Mammary epithelial cell (primary cell): ENCODE measurements at regions not wholly inside any gene's neighbourhood (a gene's known extent, or its start where the extent isn't known, plus 50 kb on each side); places are given as distances from the start of the nearest gene placed in this dataset.

ENCODE experiments used
- EZH2 ChIP-seq: IDR thresholded peaks from 2 replicates; pipeline ENCODE4 v1.6.1; 2012; ENCODE audit warnings: low read length, inconsistent platforms, borderline replicate concordance
- TF ChIP-seq, protein P1 (sequence below), 2 donors: IDR thresholded peaks in 1 of 2; conservative IDR thresholded peaks in 1 of 2; 2 replicates each; pipeline ENCODE4 v1.5.1; 2011 to 2012; ENCODE audit warnings: inconsistent platforms in 2 of 2, low read length in 2 of 2, mild to moderate bottlenecking in 2 of 2, control low read depth in 1 of 2, low read depth in 1 of 2; ENCODE audit not compliant: insufficient read depth in 1 of 2; ENCODE audit errors: extremely low read depth in 1 of 2

DNA sequence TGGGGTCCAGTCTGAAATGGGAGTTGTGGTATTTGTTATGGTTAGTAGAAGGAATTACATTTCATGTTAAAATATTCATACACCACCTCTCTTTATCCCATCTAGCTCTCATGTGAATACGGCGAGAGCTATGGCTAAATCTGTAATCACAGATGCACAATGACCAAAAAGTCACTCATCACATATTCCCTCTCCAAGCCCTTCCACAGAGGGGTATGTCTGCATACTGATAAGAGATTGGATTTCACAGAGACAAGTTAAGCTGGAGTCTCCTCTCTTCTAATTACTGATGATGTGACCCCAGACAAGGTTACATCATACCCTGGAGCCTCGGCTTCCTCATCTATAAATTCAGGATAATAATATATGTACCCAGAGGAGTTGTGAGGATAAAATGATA lies 237.8 kb upstream of the RHOBTB1 start:
- TF ChIP-seq, protein P1, sequence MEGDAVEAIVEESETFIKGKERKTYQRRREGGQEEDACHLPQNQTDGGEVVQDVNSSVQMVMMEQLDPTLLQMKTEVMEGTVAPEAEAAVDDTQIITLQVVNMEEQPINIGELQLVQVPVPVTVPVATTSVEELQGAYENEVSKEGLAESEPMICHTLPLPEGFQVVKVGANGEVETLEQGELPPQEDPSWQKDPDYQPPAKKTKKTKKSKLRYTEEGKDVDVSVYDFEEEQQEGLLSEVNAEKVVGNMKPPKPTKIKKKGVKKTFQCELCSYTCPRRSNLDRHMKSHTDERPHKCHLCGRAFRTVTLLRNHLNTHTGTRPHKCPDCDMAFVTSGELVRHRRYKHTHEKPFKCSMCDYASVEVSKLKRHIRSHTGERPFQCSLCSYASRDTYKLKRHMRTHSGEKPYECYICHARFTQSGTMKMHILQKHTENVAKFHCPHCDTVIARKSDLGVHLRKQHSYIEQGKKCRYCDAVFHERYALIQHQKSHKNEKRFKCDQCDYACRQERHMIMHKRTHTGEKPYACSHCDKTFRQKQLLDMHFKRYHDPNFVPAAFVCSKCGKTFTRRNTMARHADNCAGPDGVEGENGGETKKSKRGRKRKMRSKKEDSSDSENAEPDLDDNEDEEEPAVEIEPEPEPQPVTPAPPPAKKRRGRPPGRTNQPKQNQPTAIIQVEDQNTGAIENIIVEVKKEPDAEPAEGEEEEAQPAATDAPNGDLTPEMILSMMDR (conservative IDR thresholded peaks at IDR 0.05 in 1 of 2, IDR thresholded peaks at IDR 0.05 in 1 of 2; ENCODE audit: extremely low read depth in 1 of 2, insufficient read depth in 1 of 2, low read depth in 1 of 2, low read length in 2 of 2), result no peak
- no peak for TF ChIP-seq EZH2
